Ectodermal cell (in vitro differentiated cells): ENCODE measurements at regions not wholly inside any gene's neighbourhood (a gene's known extent, or its start where the extent isn't known, plus 50 kb on each side); places are given as distances from the start of the nearest gene placed in this dataset.

Experiments used
- H3K27ac ChIP-seq: 2 replicates; pipeline ENCODE4 v1.7.0; 2013; ENCODE audit warnings: mild to moderate bottlenecking, low read depth, low read length; ENCODE audit not compliant: insufficient read depth, poor library complexity, severe bottlenecking
- H3K27me3 ChIP-seq: 2 replicates; pipeline ENCODE4 v1.7.0; 2013; ENCODE audit warnings: mild to moderate bottlenecking, low read length; ENCODE audit not compliant: insufficient read depth, control insufficient read depth, poor library complexity, severe bottlenecking
- H3K36me3 ChIP-seq: one replicate; pipeline ENCODE4 v1.7.0; 2013; ENCODE audit warnings: low read length; ENCODE audit not compliant: control insufficient read depth, insufficient read depth
- H3K4me1 ChIP-seq: one replicate; pipeline ENCODE4 v1.7.0; 2013; ENCODE audit warnings: low read length; ENCODE audit not compliant: control insufficient read depth, insufficient read depth
- H3K4me3 ChIP-seq: 2 replicates; pipeline ENCODE4 v1.7.0; 2013; ENCODE audit warnings: low read depth, low read length, control low read depth; ENCODE audit not compliant: insufficient read depth
- H3K9me3 ChIP-seq: 2 replicates; pipeline ENCODE4 v1.7.0; 2013; ENCODE audit warnings: mild to moderate bottlenecking, low read length, moderate library complexity; ENCODE audit not compliant: control insufficient read depth
- WGBS, 2 experiments: methylation state at CpG; one replicate each; pipeline ENCODE4 v1.1.7; 2013; ENCODE audit warnings: missing lambda C conversion rate in 2 of 2; 5-methylcytosine and 5-hydroxymethylcytosine counted together

DNA sequence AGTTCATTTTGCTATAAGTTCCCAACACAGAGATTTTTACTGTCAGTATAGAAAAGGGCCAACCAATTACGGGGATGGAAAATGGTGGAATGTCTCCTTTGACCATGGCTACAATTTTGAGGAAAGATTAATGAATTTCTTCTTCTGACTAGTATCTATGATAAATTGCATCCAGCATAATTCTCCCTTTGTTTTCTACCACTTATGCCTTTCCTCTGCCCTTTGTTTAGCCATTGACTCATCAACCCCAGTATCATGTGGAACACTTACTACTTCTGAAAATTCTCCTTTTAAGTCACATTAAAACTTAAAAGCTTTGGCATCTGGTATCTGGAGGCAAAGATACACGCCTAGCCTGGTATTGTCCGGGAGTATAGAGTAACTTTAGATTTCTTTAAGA, 92.9 kb upstream of the CADPS start:
- H3K9me3 ChIP-seq = no peaks in the 10 kb centered on the region
- H3K27ac ChIP-seq = no peak overlapping the region
- no peaks in the 10 kb centered on the region for H3K4me1 ChIP-seq
- no peaks in the 10 kb centered on the region for H3K27me3 ChIP-seq
- no peak overlapping the region for H3K4me3 ChIP-seq
- H3K36me3 ChIP-seq = no peaks in the 10 kb centered on the region
- WGBS, 2 experiments = 97 to 100% methylated on average over 3 of the region's 3 CpGs

DNA sequence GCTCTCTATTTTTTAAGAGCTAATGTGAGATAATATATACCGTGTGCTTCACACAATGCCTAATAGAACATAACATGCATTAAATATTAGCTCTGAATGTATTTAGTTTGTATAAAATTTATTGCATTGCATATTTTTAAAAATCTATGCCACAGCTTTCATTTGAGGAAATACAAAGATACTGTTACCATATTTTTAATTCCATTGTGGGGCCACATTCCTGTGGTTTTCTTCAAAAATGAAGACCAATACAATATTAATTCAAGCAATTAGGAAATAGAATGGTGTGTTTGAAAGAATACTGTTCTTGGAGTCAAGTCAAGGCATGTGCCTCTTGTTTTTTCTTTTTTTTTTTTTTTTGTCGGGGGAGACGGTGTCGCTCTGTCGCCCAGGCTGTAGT, 95.4 kb upstream of the CADPS start:
- Histone ChIP-seq H3K27me3 (no peaks in the 10 kb centered on the region), H3K36me3 (no peaks in the 10 kb centered on the region)

DNA sequence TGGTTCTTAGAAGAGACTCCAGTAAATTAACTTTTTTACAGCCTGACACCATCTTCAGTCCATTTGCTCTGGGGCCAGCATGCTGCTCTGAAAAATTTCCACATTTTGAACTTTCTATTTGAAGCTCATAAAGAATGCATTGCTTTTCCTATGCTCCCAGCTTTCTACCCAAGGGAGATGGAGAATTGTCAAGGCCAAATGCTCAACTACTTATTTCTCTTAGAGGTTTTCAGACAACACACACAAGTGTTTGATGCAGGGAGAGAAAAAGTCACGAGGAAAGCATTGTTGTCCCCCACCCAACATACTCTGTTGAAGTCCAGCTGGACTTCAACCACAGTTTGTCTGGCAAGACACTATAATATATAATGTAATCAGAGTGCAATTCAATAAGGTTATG, 100.3 kb upstream of the CADPS start:
- Histone ChIP-seq H3K9me3 (peaks cover 2% of the 10 kb centered on the region), H3K4me3 (no peak overlapping the region), H3K36me3 (no peaks in the 10 kb centered on the region), H3K27me3 (no peaks in the 10 kb centered on the region), H3K27ac (no peak overlapping the region), H3K4me1 (no peaks in the 10 kb centered on the region)
- WGBS, 2 experiments = 100% methylated on average over 1 of the region's 1 CpG; no CpG with 5 or more reads in 1 of the 2 experiments

More for the DNA sequence above, 95.4 kb upstream of the CADPS start:
- WGBS, 2 experiments = 89 to 100% methylated on average over 3 to 4 of the region's 5 CpGs
- no peaks in the 10 kb centered on the region for H3K4me1 ChIP-seq
- no peak overlapping the region for H3K4me3 ChIP-seq
- H3K9me3 ChIP-seq = peaks cover 2% of the 10 kb centered on the region
- no peak overlapping the region for H3K27ac ChIP-seq

DNA sequence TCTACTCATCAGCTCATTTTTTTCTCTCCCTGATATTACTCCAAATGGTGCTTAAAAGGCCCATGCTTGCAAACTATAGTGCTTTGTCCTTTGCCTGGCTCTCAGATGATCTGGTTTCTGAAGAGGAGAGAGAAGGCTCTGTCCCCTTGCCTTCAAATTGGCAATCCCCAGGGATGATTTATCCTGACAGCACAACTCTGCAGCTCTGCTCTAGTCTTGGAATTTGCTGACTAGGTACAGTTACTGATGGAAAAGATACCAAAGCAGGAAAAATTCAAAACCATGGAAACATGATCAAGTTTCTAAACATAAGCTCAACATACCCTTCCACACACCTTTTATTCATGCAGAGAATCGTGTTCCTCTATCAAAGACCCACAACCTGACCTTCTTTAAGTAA, 106.7 kb upstream of the CADPS start:
- no peaks in the 10 kb centered on the region for H3K9me3 ChIP-seq
- no peak overlapping the region for H3K27ac ChIP-seq
- H3K4me1 ChIP-seq = peaks cover 20% of the 10 kb centered on the region
- no peaks in the 10 kb centered on the region for H3K36me3 ChIP-seq
- no peak overlapping the region for H3K4me3 ChIP-seq
- H3K27me3 ChIP-seq = no peaks in the 10 kb centered on the region
- 0% methylated on average over 1 of the region's 1 CpG for WGBS, 2 experiments

DNA sequence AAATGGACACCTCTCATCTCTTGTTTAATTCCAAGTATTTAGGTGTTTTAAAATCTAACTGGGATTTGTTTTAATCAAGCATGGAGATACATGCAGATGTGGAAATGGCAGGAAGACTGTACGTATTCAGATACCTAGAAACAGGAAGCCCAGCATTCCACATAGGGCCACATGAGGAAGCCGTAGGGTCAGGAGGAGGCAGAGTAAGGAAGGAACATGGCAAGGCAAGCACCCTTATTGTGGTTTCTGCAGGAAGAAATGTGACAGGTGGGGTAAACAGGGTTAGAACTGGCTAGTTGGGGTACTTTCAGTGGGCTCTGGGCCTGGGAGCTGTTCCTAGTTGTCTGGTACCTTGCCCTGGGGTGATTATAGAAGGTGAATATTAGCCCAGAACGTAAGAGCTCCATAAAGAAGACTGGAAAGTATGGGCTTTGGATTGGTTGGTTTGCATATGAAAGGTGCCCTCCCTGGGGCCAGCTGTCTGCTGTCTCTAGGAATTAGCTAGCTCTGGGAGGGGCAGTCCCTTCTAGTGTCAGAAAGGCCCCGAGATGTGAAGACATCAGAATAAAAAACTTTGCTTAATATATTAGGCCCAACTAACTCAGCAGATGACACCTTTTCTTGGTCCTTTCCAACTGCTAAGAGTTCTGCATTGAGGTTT, 107.7 kb upstream of the CADPS start:
- WGBS, 2 experiments = 42 to 43% methylated on average over 4 of the region's 4 CpGs
- H3K27me3 ChIP-seq = no peaks in the 10 kb centered on the region
- no peak overlapping the region for H3K27ac ChIP-seq
- no peaks in the 10 kb centered on the region for H3K36me3 ChIP-seq
- peaks cover 20% of the 10 kb centered on the region for H3K4me1 ChIP-seq
- H3K9me3 ChIP-seq = no peaks in the 10 kb centered on the region
- no peak overlapping the region for H3K4me3 ChIP-seq

DNA sequence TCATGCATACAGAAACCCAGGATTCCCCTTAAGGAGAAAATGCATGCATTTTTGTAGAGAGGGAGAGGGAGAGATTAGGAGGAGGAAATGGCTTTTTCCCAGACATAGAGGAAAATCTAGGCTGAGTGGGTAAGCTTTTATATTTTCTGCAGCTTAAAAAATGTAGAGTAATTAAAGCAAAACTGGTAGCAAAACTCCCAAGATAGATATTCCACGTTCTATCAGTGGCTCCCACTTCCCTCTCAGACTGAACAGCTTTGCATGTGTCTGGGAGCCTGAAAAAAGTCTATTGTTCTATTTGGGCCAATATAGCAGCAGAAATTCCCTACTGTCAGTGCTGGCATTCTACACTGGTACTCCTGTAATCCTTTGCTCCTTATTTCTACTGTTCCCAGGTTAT, 110.8 kb upstream of the CADPS start:
- no peaks in the 10 kb centered on the region for H3K27me3 ChIP-seq

DNA sequence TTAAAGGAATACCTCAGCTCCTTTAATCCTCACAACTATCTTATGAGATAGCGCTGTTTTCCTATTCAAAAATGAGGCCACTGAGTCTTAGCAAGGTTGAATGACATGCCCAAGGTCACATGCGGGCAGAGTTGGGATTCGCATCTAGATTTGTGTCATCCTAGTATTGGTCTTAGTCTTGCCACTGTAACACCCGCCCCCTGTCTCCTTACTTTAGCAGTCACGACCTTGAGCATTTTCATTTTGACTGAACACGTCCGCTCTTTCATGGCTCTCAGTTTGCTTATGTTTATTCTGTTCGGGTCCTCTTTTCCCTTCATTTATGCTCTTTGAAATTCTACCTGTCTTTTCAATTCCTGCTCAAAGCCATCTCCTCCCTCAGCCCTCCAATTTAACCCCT, 112.5 kb upstream of the CADPS start:
- Histone ChIP-seq H3K4me1 (peaks cover 15% of the 10 kb centered on the region), H3K27me3 (no peaks in the 10 kb centered on the region), H3K9me3 (no peaks in the 10 kb centered on the region), H3K36me3 (no peaks in the 10 kb centered on the region), H3K27ac (no peak overlapping the region), H3K4me3 (no peak overlapping the region)
- WGBS, 2 experiments = 93 to 94% methylated on average over 8 of the region's 8 CpGs

More for the DNA sequence above, 110.8 kb upstream of the CADPS start:
- peaks cover 27% of the 10 kb centered on the region for H3K4me1 ChIP-seq
- no peaks in the 10 kb centered on the region for H3K36me3 ChIP-seq
- H3K27ac ChIP-seq = no peak overlapping the region
- WGBS, 2 experiments = 92 to 94% methylated on average over 1 of the region's 1 CpG
- no peak overlapping the region for H3K4me3 ChIP-seq
- no peaks in the 10 kb centered on the region for H3K9me3 ChIP-seq

DNA sequence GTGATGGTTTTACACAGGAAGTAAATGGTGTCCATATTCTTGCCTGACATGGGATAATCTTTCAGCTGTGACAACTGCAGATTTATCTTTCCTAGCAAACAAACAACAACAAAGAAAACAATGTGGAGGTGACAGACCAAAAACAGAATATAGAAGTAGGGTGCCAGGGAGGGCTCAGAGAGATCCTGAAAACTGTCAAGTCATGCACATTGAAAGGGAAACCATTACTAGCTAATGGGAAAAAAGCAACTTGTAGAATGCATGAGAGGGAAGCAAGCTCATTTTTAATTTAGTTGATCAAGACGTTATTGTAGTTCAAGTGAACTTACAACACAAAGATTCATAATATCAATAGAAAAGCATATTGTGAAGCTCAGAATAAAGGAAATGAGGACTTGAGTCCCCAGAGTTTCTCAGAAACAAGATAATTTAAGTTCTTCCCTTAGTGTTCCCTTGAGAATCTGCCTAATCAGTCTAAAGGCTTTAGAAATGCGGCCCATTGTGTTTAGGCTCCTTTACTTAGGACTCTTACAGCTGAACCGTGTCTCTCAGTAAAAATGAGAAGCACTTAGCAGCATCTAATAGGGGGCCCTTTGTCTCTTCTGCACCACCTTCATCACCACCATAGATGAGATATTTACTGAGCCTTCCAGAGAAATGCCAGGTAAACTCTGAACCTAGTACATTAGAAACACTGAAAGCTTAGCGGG, 115.6 kb upstream of the CADPS start:
- peaks cover 12% of the 10 kb centered on the region for H3K4me1 ChIP-seq
- no peak overlapping the region for H3K4me3 ChIP-seq
- H3K27me3 ChIP-seq = no peaks in the 10 kb centered on the region
- no peaks in the 10 kb centered on the region for H3K36me3 ChIP-seq
- no peaks in the 10 kb centered on the region for H3K9me3 ChIP-seq
- H3K27ac ChIP-seq = peak overlapping the region; percentile 0
- 61 to 72% methylated on average over 3 to 4 of the region's 4 CpGs for WGBS, 2 experiments

DNA sequence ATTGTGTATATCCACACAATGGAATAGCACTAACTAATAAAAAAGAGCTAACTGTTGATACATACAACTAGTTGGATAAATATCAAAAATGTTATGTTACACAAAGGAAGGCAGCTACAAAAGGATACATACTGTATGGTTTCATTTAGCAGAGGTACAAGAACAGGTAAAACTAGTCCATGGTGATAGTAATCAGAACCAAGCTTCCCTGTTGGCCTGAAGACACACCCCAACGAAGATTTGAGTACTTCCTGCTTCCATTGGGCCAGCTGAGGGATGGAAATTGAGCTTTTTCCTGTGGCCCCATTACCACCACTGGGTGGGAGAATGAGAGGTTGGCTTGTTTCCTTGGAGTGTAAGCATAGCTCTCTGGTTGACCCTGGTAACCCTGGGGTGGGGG, 117.3 kb upstream of the CADPS start:
- Histone ChIP-seq H3K27me3 (no peaks in the 10 kb centered on the region), H3K4me1 (peaks cover 12% of the 10 kb centered on the region), H3K9me3 (no peaks in the 10 kb centered on the region), H3K4me3 (no peak overlapping the region), H3K36me3 (no peaks in the 10 kb centered on the region), H3K27ac (no peak overlapping the region)
- 100% methylated on average over 1 of the region's 1 CpG for WGBS, 2 experiments

DNA sequence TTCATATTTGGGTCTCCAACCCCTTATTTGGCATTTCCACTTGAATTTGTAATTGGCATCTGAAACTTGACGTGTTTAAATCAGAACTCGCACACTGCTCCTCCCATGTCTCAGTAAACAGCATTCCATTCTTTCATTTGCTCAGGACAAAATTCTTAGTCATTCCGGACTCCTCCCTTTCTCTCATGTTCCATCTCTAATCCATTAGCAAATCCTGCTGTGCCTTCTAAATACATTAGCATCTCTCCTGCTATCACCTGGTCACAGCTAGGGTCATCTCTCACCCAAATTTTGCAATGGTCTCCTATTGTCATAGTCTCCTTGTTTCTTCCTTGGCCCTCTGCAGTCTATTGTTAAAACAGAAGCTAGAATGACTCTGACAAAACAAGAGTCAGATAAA, 119.9 kb upstream of the CADPS start:
- WGBS, 2 experiments = 65 to 80% methylated on average over 3 of the region's 3 CpGs
- no peaks in the 10 kb centered on the region for H3K36me3 ChIP-seq
- peaks cover 12% of the 10 kb centered on the region for H3K4me1 ChIP-seq
- no peaks in the 10 kb centered on the region for H3K27me3 ChIP-seq
- H3K27ac ChIP-seq = no peak overlapping the region
- no peak overlapping the region for H3K4me3 ChIP-seq
- no peaks in the 10 kb centered on the region for H3K9me3 ChIP-seq
